GM23338 (cell line): ENCODE measurements at regions not wholly inside any gene's neighbourhood (a gene's known extent, or its start where the extent isn't known, plus 50 kb on each side); places are given as distances from the start of the nearest gene placed in this dataset.

Experiments
- ATAC-seq: fragments of 200-7000 bp; cut with Tn5 transposase; 3 replicates; pipeline ENCODE4 v1.9.1; 2020
- DNase-seq: peaks from one replicate; pipeline ENCODE4 v3.0.0-alpha.2; 2015; ENCODE audit warnings: low spot score
- H2AFZ ChIP-seq: fragments of 200-600 bp; sonication (generic); 2 replicates; pipeline ENCODE4 v1.8.0; 2016; ENCODE audit warnings: antibody characterized with exemption, mild to moderate bottlenecking, moderate library complexity
- H3F3A ChIP-seq: fragments of 200-600 bp; sonication (generic); replicated peaks from 2 replicates; pipeline ENCODE4 v1.8.0; 2017; ENCODE audit warnings: antibody characterized with exemption, mixed run types, low read depth
- H3K27ac ChIP-seq: fragments of 200-600 bp; sonication (generic); 2 replicates; pipeline ENCODE4 v1.6.1; 2016; ENCODE audit warnings: low read depth
- H3K27me3 ChIP-seq: fragments of 200-600 bp; sonication (generic); 2 replicates; pipeline ENCODE4 v1.8.0; 2016; ENCODE audit warnings: mild to moderate bottlenecking, mixed run types, moderate library complexity; ENCODE audit not compliant: insufficient read depth
- H3K36me3 ChIP-seq: fragments of 200-600 bp; sonication (generic); 2 replicates; pipeline ENCODE4 v1.8.0; 2016; ENCODE audit warnings: mild to moderate bottlenecking; ENCODE audit not compliant: insufficient read depth
- H3K4me1 ChIP-seq: fragments of 200-600 bp; sonication (generic); 2 replicates; pipeline ENCODE4 v1.8.0; 2016; ENCODE audit warnings: mild to moderate bottlenecking, moderate library complexity; ENCODE audit not compliant: insufficient read depth
- H3K4me2 ChIP-seq: fragments of 200-600 bp; sonication (generic); 2 replicates; pipeline ENCODE4 v1.7.1; 2017; ENCODE audit warnings: mixed run types
- H3K4me3 ChIP-seq: fragments of 200-600 bp; sonication (generic); 2 replicates; pipeline ENCODE4 v1.6.1; 2016; ENCODE audit warnings: mixed run types
- H3K79me2 ChIP-seq: fragments of 200-600 bp; sonication (generic); replicated peaks from 2 replicates; pipeline ENCODE4 v1.8.0; 2017; ENCODE audit warnings: mild to moderate bottlenecking; ENCODE audit not compliant: insufficient read depth
- H3K9me2 ChIP-seq: fragments of 200-600 bp; sonication (generic); 2 replicates; pipeline ENCODE4 v1.8.0; 2017; ENCODE audit not compliant: insufficient read depth
- H4K20me1 ChIP-seq: fragments of 200-600 bp; sonication (generic); replicated peaks from 2 replicates; pipeline ENCODE4 v1.8.0; 2017; ENCODE audit warnings: mild to moderate bottlenecking; ENCODE audit not compliant: insufficient read depth
- H3K27ac Mint-ChIP-seq: 2 replicates; pipeline ENCODE4 v1.8.0; 2020; ENCODE audit warnings: inconsistent platforms, mild to moderate bottlenecking, moderate library complexity, mixed read lengths
- H3K27me3 Mint-ChIP-seq: 3 replicates; pipeline ENCODE4 v1.8.0; 2022; ENCODE audit warnings: low read depth, mild to moderate bottlenecking, moderate library complexity, mixed read lengths, inconsistent platforms; ENCODE audit not compliant: insufficient read depth, poor library complexity
- H3K36me3 Mint-ChIP-seq: 3 replicates; pipeline ENCODE4 v1.8.0; 2021; ENCODE audit warnings: low read depth, mild to moderate bottlenecking, inconsistent platforms, moderate library complexity, mixed read lengths
- H3K4me1 Mint-ChIP-seq: 3 replicates; pipeline ENCODE4 v1.8.0; 2020; ENCODE audit warnings: mild to moderate bottlenecking, inconsistent platforms, mixed read lengths
- H3K4me3 Mint-ChIP-seq: 3 replicates; pipeline ENCODE4 v1.8.0; 2021; ENCODE audit warnings: moderate library complexity, mild to moderate bottlenecking, inconsistent platforms, mixed read lengths
- H3K9me3 Mint-ChIP-seq: 3 replicates; pipeline ENCODE4 v1.8.0; 2020; ENCODE audit warnings: moderate library complexity, mild to moderate bottlenecking, inconsistent platforms, mixed read lengths
- JUNB ChIP-seq: IDR thresholded peaks from one replicate; pipeline ENCODE4 v1.6.1; 2016; ENCODE audit warnings: antibody characterized with exemption; ENCODE audit not compliant: unreplicated experiment
- NANOG ChIP-seq: IDR thresholded peaks from 2 replicates; pipeline ENCODE4 v1.6.1; 2016; ENCODE audit warnings: antibody characterized with exemption, borderline replicate concordance
- POLR2AphosphoS5 ChIP-seq: IDR thresholded peaks from 2 replicates; pipeline ENCODE4 v1.6.1; 2016; ENCODE audit warnings: antibody characterized with exemption, low read depth
- TF ChIP-seq, protein P1 (sequence below), 2 experiments: fragments of 200-600 bp in 1 of 2; sonication (generic) in 1 of 2; conservative IDR thresholded peaks; 2 replicates each; pipeline versions ENCODE4 v1.5.1 to v1.6.1; 2016 to 2017; ENCODE audit warnings: antibody characterized with exemption in 2 of 2, low read depth in 2 of 2, mild to moderate bottlenecking in 2 of 2, moderate library complexity in 1 of 2
- TF ChIP-seq, protein P2 (sequence below): IDR thresholded peaks from one replicate; pipeline ENCODE4 v1.6.1; 2018; ENCODE audit warnings: antibody characterized with exemption; ENCODE audit not compliant: unreplicated experiment
- TF ChIP-seq, protein P3 (sequence below): fragments of 250-450 bp; sonication (Bioruptor Pico); IDR thresholded peaks from 2 replicates; pipeline ENCODE4 v1.5.0; 2020; ENCODE audit warnings: mild to moderate bottlenecking, moderate library complexity

DNA sequence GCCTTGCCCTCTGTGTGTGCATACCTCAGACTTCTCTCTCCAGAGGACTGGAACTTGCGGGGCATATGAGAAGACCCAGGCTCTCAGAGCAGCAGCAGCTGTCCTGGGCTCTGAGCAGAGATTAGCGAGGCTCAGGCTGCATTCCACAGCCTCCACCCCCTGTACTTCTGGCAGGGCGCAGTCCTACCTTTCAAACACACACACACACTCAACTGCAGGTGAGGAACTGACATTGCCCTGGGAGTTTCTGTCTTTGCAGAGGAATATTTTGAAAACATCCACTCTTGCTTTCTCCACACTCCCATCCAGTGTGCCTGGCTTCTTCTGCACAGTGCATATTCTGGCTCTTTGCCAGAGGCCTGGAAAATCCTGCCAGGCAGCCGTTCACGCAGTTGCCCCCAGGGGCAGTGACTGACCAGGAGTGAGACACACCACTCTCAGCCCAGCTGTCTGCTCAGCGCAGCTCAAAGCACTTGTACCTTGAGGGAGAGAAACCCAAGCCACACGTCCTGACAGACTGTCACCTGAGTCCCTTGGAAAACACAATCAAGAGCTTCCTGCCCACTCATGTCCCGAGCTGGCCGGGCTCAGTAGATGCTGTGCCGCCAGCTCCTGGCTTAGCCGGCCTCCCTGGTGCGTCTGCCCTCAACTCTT lies 460.8 kb downstream of the RNF144A start:
- Histone ChIP-seq H3F3A (no peaks in the 10 kb centered on the region), H3K79me2 (no peaks in the 10 kb centered on the region), H3K4me2 (no peak overlapping the region), H3K9me2 (peaks cover 8% of the 10 kb centered on the region), H3K4me3 (no peak overlapping the region), H3K4me1 (no peaks in the 10 kb centered on the region), H3K36me3 (no peaks in the 10 kb centered on the region), H2AFZ (peak overlapping the region; percentile 74; the same call in 1 of the 2 replicates), H3K27me3 (no peaks in the 10 kb centered on the region), H3K27ac (no peak overlapping the region), H4K20me1 (no peaks in the 10 kb centered on the region; the same call in 1 of the 2 replicates)
- peak; percentile 24 for DNase-seq
- H3K9me3 Mint-ChIP-seq, result no peaks in the 10 kb centered on the region
- no peak for TF ChIP-seq JUNB
- TF ChIP-seq, protein P1, sequence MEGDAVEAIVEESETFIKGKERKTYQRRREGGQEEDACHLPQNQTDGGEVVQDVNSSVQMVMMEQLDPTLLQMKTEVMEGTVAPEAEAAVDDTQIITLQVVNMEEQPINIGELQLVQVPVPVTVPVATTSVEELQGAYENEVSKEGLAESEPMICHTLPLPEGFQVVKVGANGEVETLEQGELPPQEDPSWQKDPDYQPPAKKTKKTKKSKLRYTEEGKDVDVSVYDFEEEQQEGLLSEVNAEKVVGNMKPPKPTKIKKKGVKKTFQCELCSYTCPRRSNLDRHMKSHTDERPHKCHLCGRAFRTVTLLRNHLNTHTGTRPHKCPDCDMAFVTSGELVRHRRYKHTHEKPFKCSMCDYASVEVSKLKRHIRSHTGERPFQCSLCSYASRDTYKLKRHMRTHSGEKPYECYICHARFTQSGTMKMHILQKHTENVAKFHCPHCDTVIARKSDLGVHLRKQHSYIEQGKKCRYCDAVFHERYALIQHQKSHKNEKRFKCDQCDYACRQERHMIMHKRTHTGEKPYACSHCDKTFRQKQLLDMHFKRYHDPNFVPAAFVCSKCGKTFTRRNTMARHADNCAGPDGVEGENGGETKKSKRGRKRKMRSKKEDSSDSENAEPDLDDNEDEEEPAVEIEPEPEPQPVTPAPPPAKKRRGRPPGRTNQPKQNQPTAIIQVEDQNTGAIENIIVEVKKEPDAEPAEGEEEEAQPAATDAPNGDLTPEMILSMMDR (conservative IDR thresholded peaks at IDR 0.05; ENCODE audit: low read depth in 2 of 2), result peak in 1 of 2 experiments; percentile 16; a peak in 2 of 4 replicates
- peak; percentile 80 for ATAC-seq
- H3K4me1 Mint-ChIP-seq, result peaks cover 3% of the 10 kb centered on the region; the same call in 2 of the 3 replicates
- no peak overlapping the region for H3K27ac Mint-ChIP-seq
- no peaks in the 10 kb centered on the region for H3K36me3 Mint-ChIP-seq
- peaks cover 6% of the 10 kb centered on the region for H3K27me3 Mint-ChIP-seq
- no peak overlapping the region for H3K4me3 Mint-ChIP-seq

DNA sequence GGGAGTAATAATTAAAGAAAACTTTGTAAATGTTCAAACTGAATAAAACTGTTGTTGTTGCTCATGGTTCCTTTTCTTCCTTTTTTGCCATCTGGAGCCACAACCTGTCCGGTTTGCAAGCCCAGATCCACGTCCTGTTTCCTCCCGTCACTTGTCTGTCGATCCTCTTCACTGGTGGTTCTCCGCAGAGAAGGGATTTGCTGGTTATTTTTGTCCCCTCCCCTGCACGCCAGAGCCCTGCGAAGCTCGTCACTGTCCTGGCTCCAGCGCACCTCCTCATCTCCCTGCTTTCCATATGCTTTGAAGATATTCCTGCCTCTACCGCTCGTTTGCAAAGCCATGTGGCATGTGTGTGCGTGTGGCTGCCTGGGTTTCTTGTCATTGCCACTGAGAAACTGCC lies 461.4 kb downstream of the RNF144A start:
- Mint-ChIP-seq H3K27me3 (peaks cover 6% of the 10 kb centered on the region), H3K9me3 (no peaks in the 10 kb centered on the region), H3K27ac (no peak overlapping the region), H3K4me1 (peaks cover 3% of the 10 kb centered on the region; the same call in 2 of the 3 replicates), H3K36me3 (no peaks in the 10 kb centered on the region), H3K4me3 (no peak overlapping the region)
- Histone ChIP-seq H3F3A (no peaks in the 10 kb centered on the region), H3K27me3 (no peaks in the 10 kb centered on the region), H3K4me1 (no peaks in the 10 kb centered on the region), H4K20me1 (no peaks in the 10 kb centered on the region), H3K36me3 (no peaks in the 10 kb centered on the region), H3K4me3 (no peak overlapping the region), H3K27ac (no peak overlapping the region), H2AFZ (peak overlapping the region; percentile 74), H3K79me2 (no peaks in the 10 kb centered on the region), H3K4me2 (no peak overlapping the region), H3K9me2 (peaks cover 11% of the 10 kb centered on the region)
- DNase-seq (no peak), ATAC-seq (no peak)
- no peak for TF ChIP-seq NANOG
- TF ChIP-seq, protein P1 (conservative IDR thresholded peaks at IDR 0.05; ENCODE audit: low read depth in 2 of 2), result no peak
- TF ChIP-seq, protein P2, sequence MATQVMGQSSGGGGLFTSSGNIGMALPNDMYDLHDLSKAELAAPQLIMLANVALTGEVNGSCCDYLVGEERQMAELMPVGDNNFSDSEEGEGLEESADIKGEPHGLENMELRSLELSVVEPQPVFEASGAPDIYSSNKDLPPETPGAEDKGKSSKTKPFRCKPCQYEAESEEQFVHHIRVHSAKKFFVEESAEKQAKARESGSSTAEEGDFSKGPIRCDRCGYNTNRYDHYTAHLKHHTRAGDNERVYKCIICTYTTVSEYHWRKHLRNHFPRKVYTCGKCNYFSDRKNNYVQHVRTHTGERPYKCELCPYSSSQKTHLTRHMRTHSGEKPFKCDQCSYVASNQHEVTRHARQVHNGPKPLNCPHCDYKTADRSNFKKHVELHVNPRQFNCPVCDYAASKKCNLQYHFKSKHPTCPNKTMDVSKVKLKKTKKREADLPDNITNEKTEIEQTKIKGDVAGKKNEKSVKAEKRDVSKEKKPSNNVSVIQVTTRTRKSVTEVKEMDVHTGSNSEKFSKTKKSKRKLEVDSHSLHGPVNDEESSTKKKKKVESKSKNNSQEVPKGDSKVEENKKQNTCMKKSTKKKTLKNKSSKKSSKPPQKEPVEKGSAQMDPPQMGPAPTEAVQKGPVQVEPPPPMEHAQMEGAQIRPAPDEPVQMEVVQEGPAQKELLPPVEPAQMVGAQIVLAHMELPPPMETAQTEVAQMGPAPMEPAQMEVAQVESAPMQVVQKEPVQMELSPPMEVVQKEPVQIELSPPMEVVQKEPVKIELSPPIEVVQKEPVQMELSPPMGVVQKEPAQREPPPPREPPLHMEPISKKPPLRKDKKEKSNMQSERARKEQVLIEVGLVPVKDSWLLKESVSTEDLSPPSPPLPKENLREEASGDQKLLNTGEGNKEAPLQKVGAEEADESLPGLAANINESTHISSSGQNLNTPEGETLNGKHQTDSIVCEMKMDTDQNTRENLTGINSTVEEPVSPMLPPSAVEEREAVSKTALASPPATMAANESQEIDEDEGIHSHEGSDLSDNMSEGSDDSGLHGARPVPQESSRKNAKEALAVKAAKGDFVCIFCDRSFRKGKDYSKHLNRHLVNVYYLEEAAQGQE, result no peak
- no peak for TF ChIP-seq POLR2AphosphoS5
- TF ChIP-seq JUNB, result no peak
- TF ChIP-seq, protein P3, sequence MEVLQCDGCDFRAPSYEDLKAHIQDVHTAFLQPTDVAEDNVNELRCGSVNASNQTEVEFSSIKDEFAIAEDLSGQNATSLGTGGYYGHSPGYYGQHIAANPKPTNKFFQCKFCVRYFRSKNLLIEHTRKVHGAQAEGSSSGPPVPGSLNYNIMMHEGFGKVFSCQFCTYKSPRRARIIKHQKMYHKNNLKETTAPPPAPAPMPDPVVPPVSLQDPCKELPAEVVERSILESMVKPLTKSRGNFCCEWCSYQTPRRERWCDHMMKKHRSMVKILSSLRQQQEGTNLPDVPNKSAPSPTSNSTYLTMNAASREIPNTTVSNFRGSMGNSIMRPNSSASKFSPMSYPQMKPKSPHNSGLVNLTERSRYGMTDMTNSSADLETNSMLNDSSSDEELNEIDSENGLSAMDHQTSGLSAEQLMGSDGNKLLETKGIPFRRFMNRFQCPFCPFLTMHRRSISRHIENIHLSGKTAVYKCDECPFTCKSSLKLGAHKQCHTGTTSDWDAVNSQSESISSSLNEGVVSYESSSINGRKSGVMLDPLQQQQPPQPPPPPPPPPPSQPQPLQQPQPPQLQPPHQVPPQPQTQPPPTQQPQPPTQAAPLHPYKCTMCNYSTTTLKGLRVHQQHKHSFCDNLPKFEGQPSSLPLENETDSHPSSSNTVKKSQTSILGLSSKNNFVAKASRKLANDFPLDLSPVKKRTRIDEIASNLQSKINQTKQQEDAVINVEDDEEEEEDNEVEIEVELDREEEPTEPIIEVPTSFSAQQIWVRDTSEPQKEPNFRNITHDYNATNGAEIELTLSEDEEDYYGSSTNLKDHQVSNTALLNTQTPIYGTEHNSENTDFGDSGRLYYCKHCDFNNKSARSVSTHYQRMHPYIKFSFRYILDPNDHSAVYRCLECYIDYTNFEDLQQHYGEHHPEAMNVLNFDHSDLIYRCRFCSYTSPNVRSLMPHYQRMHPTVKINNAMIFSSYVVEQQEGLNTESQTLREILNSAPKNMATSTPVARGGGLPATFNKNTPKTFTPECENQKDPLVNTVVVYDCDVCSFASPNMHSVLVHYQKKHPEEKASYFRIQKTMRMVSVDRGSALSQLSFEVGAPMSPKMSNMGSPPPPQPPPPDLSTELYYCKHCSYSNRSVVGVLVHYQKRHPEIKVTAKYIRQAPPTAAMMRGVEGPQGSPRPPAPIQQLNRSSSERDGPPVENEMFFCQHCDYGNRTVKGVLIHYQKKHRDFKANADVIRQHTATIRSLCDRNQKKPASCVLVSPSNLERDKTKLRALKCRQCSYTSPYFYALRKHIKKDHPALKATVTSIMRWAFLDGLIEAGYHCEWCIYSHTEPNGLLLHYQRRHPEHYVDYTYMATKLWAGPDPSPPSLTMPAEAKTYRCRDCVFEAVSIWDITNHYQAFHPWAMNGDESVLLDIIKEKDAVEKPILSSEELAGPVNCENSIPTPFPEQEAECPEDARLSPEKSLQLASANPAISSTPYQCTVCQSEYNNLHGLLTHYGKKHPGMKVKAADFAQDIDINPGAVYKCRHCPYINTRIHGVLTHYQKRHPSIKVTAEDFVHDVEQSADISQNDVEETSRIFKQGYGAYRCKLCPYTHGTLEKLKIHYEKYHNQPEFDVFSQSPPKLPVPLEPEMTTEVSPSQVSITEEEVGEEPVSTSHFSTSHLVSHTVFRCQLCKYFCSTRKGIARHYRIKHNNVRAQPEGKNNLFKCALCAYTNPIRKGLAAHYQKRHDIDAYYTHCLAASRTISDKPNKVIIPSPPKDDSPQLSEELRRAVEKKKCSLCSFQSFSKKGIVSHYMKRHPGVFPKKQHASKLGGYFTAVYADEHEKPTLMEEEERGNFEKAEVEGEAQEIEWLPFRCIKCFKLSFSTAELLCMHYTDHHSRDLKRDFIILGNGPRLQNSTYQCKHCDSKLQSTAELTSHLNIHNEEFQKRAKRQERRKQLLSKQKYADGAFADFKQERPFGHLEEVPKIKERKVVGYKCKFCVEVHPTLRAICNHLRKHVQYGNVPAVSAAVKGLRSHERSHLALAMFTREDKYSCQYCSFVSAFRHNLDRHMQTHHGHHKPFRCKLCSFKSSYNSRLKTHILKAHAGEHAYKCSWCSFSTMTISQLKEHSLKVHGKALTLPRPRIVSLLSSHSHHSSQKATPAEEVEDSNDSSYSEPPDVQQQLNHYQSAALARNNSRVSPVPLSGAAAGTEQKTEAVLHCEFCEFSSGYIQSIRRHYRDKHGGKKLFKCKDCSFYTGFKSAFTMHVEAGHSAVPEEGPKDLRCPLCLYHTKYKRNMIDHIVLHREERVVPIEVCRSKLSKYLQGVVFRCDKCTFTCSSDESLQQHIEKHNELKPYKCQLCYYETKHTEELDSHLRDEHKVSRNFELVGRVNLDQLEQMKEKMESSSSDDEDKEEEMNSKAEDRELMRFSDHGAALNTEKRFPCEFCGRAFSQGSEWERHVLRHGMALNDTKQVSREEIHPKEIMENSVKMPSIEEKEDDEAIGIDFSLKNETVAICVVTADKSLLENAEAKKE (CRISPR knock-in tag), result no peak
